ENCODE measurements at regions not wholly inside any gene's neighbourhood (a gene's known extent, or its start where the extent isn't known, plus 50 kb on each side); places are given as distances from the start of the nearest gene placed in this dataset.

DNA sequence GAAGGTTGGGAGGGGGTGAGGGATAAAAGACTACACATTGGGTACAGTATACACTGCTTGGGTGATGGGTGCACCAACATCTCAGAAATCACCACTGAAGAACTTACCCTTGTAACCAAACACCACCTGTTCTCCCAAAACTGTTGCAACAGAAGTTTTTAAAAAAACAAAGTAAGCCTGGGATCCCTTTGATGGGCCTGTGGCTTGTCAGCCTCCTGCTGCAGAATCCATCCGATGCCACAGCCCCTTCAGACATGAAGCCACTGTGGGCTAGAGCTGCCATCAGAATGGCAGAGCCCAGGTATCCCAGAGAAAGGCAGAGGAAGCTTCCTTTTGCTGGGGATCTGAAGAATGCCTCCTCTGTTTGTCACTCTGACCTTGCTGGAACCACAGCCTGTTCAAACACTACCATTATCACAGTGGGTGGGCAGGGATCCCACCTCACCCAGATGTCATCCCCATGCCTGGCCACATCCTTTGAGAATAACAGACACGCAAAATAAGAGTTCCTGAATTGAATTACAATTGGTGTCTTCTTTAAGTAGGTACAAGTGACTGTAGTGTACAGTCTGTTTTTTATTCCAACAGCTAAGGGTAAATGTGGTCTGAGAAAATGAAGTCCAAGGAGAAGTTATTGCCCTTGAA lies 78.1 kb upstream of the DIRAS2 start:
- no peak overlapping the region for H3K27ac ChIP-seq (ENCODE audit: low read depth)
- H3K36me3 Mint-ChIP-seq (ENCODE audit: low read depth): no peaks in the 10 kb centered on the region
- DNase-seq (ENCODE audit: low spot score) (no peak), ATAC-seq (no peak)
- no peaks in the 10 kb centered on the region for H3K4me1 Mint-ChIP-seq
- H2AFZ ChIP-seq: no peak overlapping the region
- H3K27ac Mint-ChIP-seq: no peak overlapping the region
- no peaks in the 10 kb centered on the region for H3K27me3 Mint-ChIP-seq (ENCODE audit: insufficient read depth, low read depth, poor library complexity)
- H3F3A ChIP-seq (replicated peaks; ENCODE audit: low read depth): no peaks in the 10 kb centered on the region
- peaks cover 3% of the 10 kb centered on the region; the same call in 1 of the 2 replicates for H4K20me1 ChIP-seq (replicated peaks; ENCODE audit: insufficient read depth)
- H3K4me3 ChIP-seq: no peak overlapping the region
- H3K79me2 ChIP-seq (replicated peaks; ENCODE audit: insufficient read depth): no peaks in the 10 kb centered on the region
- no peaks in the 10 kb centered on the region for H3K9me3 Mint-ChIP-seq
- H3K4me3 Mint-ChIP-seq: no peak overlapping the region
- TF ChIP-seq EZH2phosphoT487 (IDR thresholded peaks at IDR 0.05; ENCODE audit: unreplicated experiment) (no peak), REST (IDR thresholded peaks at IDR 0.05; ENCODE audit: unreplicated experiment) (no peak), ZNF114 (CRISPR knock-in tag; IDR thresholded peaks at IDR 0.05) (no peak), NANOG (IDR thresholded peaks at IDR 0.05; ENCODE audit: borderline replicate concordance) (no peak), STAT1 (IDR thresholded peaks at IDR 0.05; ENCODE audit: unreplicated experiment) (no peak), ZNF331 (CRISPR knock-in tag; IDR thresholded peaks at IDR 0.05; ENCODE audit: low read depth) (no peak), JUNB (IDR thresholded peaks at IDR 0.05; ENCODE audit: unreplicated experiment) (no peak), EZH2 (IDR thresholded peaks at IDR 0.05; ENCODE audit: low read depth, unreplicated experiment) (no peak), CREB1 (CRISPR knock-in tag; IDR thresholded peaks at IDR 0.05; ENCODE audit: low read depth) (no peak), POLR2AphosphoS5 (IDR thresholded peaks at IDR 0.05; ENCODE audit: low read depth) (no peak)
- TF ChIP-seq, protein P1, sequence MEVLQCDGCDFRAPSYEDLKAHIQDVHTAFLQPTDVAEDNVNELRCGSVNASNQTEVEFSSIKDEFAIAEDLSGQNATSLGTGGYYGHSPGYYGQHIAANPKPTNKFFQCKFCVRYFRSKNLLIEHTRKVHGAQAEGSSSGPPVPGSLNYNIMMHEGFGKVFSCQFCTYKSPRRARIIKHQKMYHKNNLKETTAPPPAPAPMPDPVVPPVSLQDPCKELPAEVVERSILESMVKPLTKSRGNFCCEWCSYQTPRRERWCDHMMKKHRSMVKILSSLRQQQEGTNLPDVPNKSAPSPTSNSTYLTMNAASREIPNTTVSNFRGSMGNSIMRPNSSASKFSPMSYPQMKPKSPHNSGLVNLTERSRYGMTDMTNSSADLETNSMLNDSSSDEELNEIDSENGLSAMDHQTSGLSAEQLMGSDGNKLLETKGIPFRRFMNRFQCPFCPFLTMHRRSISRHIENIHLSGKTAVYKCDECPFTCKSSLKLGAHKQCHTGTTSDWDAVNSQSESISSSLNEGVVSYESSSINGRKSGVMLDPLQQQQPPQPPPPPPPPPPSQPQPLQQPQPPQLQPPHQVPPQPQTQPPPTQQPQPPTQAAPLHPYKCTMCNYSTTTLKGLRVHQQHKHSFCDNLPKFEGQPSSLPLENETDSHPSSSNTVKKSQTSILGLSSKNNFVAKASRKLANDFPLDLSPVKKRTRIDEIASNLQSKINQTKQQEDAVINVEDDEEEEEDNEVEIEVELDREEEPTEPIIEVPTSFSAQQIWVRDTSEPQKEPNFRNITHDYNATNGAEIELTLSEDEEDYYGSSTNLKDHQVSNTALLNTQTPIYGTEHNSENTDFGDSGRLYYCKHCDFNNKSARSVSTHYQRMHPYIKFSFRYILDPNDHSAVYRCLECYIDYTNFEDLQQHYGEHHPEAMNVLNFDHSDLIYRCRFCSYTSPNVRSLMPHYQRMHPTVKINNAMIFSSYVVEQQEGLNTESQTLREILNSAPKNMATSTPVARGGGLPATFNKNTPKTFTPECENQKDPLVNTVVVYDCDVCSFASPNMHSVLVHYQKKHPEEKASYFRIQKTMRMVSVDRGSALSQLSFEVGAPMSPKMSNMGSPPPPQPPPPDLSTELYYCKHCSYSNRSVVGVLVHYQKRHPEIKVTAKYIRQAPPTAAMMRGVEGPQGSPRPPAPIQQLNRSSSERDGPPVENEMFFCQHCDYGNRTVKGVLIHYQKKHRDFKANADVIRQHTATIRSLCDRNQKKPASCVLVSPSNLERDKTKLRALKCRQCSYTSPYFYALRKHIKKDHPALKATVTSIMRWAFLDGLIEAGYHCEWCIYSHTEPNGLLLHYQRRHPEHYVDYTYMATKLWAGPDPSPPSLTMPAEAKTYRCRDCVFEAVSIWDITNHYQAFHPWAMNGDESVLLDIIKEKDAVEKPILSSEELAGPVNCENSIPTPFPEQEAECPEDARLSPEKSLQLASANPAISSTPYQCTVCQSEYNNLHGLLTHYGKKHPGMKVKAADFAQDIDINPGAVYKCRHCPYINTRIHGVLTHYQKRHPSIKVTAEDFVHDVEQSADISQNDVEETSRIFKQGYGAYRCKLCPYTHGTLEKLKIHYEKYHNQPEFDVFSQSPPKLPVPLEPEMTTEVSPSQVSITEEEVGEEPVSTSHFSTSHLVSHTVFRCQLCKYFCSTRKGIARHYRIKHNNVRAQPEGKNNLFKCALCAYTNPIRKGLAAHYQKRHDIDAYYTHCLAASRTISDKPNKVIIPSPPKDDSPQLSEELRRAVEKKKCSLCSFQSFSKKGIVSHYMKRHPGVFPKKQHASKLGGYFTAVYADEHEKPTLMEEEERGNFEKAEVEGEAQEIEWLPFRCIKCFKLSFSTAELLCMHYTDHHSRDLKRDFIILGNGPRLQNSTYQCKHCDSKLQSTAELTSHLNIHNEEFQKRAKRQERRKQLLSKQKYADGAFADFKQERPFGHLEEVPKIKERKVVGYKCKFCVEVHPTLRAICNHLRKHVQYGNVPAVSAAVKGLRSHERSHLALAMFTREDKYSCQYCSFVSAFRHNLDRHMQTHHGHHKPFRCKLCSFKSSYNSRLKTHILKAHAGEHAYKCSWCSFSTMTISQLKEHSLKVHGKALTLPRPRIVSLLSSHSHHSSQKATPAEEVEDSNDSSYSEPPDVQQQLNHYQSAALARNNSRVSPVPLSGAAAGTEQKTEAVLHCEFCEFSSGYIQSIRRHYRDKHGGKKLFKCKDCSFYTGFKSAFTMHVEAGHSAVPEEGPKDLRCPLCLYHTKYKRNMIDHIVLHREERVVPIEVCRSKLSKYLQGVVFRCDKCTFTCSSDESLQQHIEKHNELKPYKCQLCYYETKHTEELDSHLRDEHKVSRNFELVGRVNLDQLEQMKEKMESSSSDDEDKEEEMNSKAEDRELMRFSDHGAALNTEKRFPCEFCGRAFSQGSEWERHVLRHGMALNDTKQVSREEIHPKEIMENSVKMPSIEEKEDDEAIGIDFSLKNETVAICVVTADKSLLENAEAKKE (CRISPR knock-in tag; IDR thresholded peaks at IDR 0.05): no peak
- TF ChIP-seq, protein P2, sequence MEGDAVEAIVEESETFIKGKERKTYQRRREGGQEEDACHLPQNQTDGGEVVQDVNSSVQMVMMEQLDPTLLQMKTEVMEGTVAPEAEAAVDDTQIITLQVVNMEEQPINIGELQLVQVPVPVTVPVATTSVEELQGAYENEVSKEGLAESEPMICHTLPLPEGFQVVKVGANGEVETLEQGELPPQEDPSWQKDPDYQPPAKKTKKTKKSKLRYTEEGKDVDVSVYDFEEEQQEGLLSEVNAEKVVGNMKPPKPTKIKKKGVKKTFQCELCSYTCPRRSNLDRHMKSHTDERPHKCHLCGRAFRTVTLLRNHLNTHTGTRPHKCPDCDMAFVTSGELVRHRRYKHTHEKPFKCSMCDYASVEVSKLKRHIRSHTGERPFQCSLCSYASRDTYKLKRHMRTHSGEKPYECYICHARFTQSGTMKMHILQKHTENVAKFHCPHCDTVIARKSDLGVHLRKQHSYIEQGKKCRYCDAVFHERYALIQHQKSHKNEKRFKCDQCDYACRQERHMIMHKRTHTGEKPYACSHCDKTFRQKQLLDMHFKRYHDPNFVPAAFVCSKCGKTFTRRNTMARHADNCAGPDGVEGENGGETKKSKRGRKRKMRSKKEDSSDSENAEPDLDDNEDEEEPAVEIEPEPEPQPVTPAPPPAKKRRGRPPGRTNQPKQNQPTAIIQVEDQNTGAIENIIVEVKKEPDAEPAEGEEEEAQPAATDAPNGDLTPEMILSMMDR (conservative IDR thresholded peaks at IDR 0.05; ENCODE audit: low read depth in 2 of 2): no peak
- TF ChIP-seq, protein P3, sequence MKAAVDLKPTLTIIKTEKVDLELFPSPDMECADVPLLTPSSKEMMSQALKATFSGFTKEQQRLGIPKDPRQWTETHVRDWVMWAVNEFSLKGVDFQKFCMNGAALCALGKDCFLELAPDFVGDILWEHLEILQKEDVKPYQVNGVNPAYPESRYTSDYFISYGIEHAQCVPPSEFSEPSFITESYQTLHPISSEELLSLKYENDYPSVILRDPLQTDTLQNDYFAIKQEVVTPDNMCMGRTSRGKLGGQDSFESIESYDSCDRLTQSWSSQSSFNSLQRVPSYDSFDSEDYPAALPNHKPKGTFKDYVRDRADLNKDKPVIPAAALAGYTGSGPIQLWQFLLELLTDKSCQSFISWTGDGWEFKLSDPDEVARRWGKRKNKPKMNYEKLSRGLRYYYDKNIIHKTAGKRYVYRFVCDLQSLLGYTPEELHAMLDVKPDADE (IDR thresholded peaks at IDR 0.05): no peak
- H3K4me1 ChIP-seq (ENCODE audit: insufficient read depth): no peaks in the 10 kb centered on the region
- 0 out of 2 replicates have a peak, but pooled peaks cover 4% of the 10 kb centered on the region for H3K9me2 ChIP-seq (ENCODE audit: insufficient read depth)
- no peaks in the 10 kb centered on the region for H3K36me3 ChIP-seq (ENCODE audit: insufficient read depth)
- no peak overlapping the region for H3K4me2 ChIP-seq
- H3K27me3 ChIP-seq (ENCODE audit: insufficient read depth): no peaks in the 10 kb centered on the region
